Neutrophil (primary cell): ENCODE measurements at regions not wholly inside any gene's neighbourhood (a gene's known extent, or its start where the extent isn't known, plus 50 kb on each side); places are given as distances from the start of the nearest gene placed in this dataset.

Experiments used
- H3K27ac ChIP-seq: fragments of 200-600 bp; sonication (generic); 2 replicates; pipeline ENCODE4 v1.5.1; 2016; ENCODE audit warnings: mild to moderate bottlenecking, moderate library complexity
- H3K27me3 ChIP-seq: fragments of 200-600 bp; sonication (generic); 2 replicates; pipeline ENCODE4 v1.6.0; 2016; ENCODE audit warnings: mild to moderate bottlenecking
- H3K36me3 ChIP-seq: fragments of 200-600 bp; sonication (generic); 2 replicates; pipeline ENCODE4 v1.5.1; 2017
- H3K4me1 ChIP-seq, 2 experiments: fragments of 200-600 bp in 1 of 2; sonication (generic) in 1 of 2; 1 replicate in 1 of 2; 2 replicates in 1 of 2; pipeline versions ENCODE4 v1.5.1 to v1.6.1; 2013 to 2016; ENCODE audit warnings: low read depth in 1 of 2, low read length in 1 of 2, mild to moderate bottlenecking in 1 of 2, moderate library complexity in 1 of 2; ENCODE audit not compliant: control insufficient read depth in 1 of 2, insufficient read depth in 1 of 2
- H3K4me3 ChIP-seq, 2 experiments: fragments of 200-600 bp in 1 of 2; sonication (generic) in 1 of 2; 1 replicate in 1 of 2; 2 replicates in 1 of 2; pipeline ENCODE4 v1.5.1; 2013 to 2016; ENCODE audit warnings: low read depth in 1 of 2, low read length in 1 of 2, mild to moderate bottlenecking in 1 of 2, moderate library complexity in 1 of 2
- H3K9me3 ChIP-seq: fragments of 200-600 bp; sonication (generic); 2 replicates; pipeline ENCODE4 v1.5.1; 2016
- TF ChIP-seq, protein P1 (sequence below): fragments of 200-600 bp; sonication (generic); IDR thresholded peaks from 2 replicates; pipeline ENCODE4 v1.5.1; 2016; ENCODE audit warnings: antibody characterized with exemption

GRCh38 chr12:19833775-19834501, 394.6 kb downstream of the AEBP2 start:
- Histone ChIP-seq H3K9me3 (no peaks in the 10 kb centered on the region), H3K4me1 (no peaks in the 10 kb centered on the region), H3K36me3 (no peaks in the 10 kb centered on the region), H3K27me3 (no peaks in the 10 kb centered on the region), H3K27ac (no peak overlapping the region), H3K4me3 (no peak overlapping the region)
- TF ChIP-seq, protein P1, sequence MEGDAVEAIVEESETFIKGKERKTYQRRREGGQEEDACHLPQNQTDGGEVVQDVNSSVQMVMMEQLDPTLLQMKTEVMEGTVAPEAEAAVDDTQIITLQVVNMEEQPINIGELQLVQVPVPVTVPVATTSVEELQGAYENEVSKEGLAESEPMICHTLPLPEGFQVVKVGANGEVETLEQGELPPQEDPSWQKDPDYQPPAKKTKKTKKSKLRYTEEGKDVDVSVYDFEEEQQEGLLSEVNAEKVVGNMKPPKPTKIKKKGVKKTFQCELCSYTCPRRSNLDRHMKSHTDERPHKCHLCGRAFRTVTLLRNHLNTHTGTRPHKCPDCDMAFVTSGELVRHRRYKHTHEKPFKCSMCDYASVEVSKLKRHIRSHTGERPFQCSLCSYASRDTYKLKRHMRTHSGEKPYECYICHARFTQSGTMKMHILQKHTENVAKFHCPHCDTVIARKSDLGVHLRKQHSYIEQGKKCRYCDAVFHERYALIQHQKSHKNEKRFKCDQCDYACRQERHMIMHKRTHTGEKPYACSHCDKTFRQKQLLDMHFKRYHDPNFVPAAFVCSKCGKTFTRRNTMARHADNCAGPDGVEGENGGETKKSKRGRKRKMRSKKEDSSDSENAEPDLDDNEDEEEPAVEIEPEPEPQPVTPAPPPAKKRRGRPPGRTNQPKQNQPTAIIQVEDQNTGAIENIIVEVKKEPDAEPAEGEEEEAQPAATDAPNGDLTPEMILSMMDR, result no peak

GRCh38 chr12:19834592-19834991, 395.3 kb downstream of the AEBP2 start:
- TF ChIP-seq, protein P1, result no peak
- no peak overlapping the region for H3K27ac ChIP-seq
- no peak overlapping the region for H3K4me3 ChIP-seq
- no peaks in the 10 kb centered on the region for H3K9me3 ChIP-seq
- H3K27me3 ChIP-seq, result no peaks in the 10 kb centered on the region
- no peaks in the 10 kb centered on the region for H3K36me3 ChIP-seq
- H3K4me1 ChIP-seq, result no peaks in the 10 kb centered on the region

GRCh38 chr12:19836056-19836455, 396.8 kb downstream of the AEBP2 start:
- H3K4me1 ChIP-seq, result no peaks in the 10 kb centered on the region
- H3K27me3 ChIP-seq, result no peaks in the 10 kb centered on the region
- no peaks in the 10 kb centered on the region for H3K9me3 ChIP-seq
- TF ChIP-seq, protein P1, result no peak
- H3K27ac ChIP-seq, result no peak overlapping the region
- no peaks in the 10 kb centered on the region for H3K36me3 ChIP-seq
- no peak overlapping the region for H3K4me3 ChIP-seq

GRCh38 chr12:19836456-19836855, 397.2 kb downstream of the AEBP2 start:
- TF ChIP-seq, protein P1, result no peak
- Histone ChIP-seq H3K27me3 (no peaks in the 10 kb centered on the region), H3K4me3 (no peak overlapping the region), H3K27ac (no peak overlapping the region), H3K36me3 (no peaks in the 10 kb centered on the region), H3K9me3 (no peaks in the 10 kb centered on the region), H3K4me1 (no peaks in the 10 kb centered on the region)

GRCh38 chr12:19837543-19837942, 398.3 kb downstream of the AEBP2 start:
- no peaks in the 10 kb centered on the region for H3K36me3 ChIP-seq
- no peak overlapping the region for H3K4me3 ChIP-seq
- H3K9me3 ChIP-seq, result no peaks in the 10 kb centered on the region
- H3K4me1 ChIP-seq, result no peaks in the 10 kb centered on the region
- no peaks in the 10 kb centered on the region for H3K27me3 ChIP-seq
- TF ChIP-seq, protein P1, result no peak
- H3K27ac ChIP-seq, result no peak overlapping the region
